HepG2 (cell line): ENCODE measurements at regions not wholly inside any gene's neighbourhood (a gene's known extent, or its start where the extent isn't known, plus 50 kb on each side); places are given as distances from the start of the nearest gene placed in this dataset.

Experiments used
- ATAC-seq: fragments of 200-7000 bp; cut with Tn5 transposase; 3 replicates; pipeline ENCODE4 v1.9.1; 2020; ENCODE audit warnings: mild to moderate bottlenecking, moderate library complexity
- BruUV-seq: library from RNA; stranded (reverse); fragments of 400-500 nt; replicated peaks from 2 replicates; lab custom pipeline; 2021; lab: Mats Ljungman, UMichigan
- CTCF ChIA-PET: fragments of 300-600 bp; formaldehyde crosslinking; extraction: SDS; loops from one replicate; lab custom pipeline; 2021; ENCODE audit warnings: low total read pairs, inconsistent platforms, low intra/inter-chr PET ratio; lab: Yijun Ruan, JAX
- POLR2A ChIA-PET: fragments of 350-600 bp; sonication (Branson Sonifier 250); formaldehyde crosslinking; loops from one replicate; lab custom pipeline; 2020; ENCODE audit warnings: antibody characterized with exemption, inconsistent platforms; lab: Yijun Ruan, JAX
- DNase-seq: peaks from one replicate; pipeline ENCODE4 v3.0.0-alpha.2; 2015; ENCODE audit warnings: low spot score
- FAIRE-seq: peaks from 3 replicates; lab custom pipeline; 2011; peaks lifted over from hg19 to GRCh38; lab: Jason Lieb, UNC
- H2AFZ ChIP-seq: one replicate; pipeline ENCODE4 v1.6.1; 2011; ENCODE audit warnings: low read length, inconsistent platforms
- H3K27ac ChIP-seq: fragments of 300-600 bp; 3 replicates; pipeline ENCODE4 v1.8.0; 2011; ENCODE audit warnings: mixed run types, mild to moderate bottlenecking, mixed read lengths, low read length, inconsistent platforms; ENCODE audit not compliant: insufficient read depth; ENCODE audit errors: extremely low read length
- H3K27me3 ChIP-seq, 2 experiments: fragments of 200-600 bp in 1 of 2; 2 replicates in 1 of 2; 3 replicates in 1 of 2; pipeline versions ENCODE4 v1.6.0 to v1.8.0; 2011; ENCODE audit warnings: low read length in 2 of 2, mild to moderate bottlenecking in 2 of 2, moderate library complexity in 2 of 2, inconsistent platforms in 1 of 2; ENCODE audit not compliant: insufficient read depth in 2 of 2, control insufficient read depth in 1 of 2
- H3K36me3 ChIP-seq, 2 experiments: fragments of 200-600 bp in 1 of 2; replicated peaks in 1 of 2; 2 replicates in 1 of 2; 3 replicates in 1 of 2; pipeline versions ENCODE4 v1.5.1 to v1.8.0; 2011; ENCODE audit warnings: low read length in 2 of 2, inconsistent platforms in 1 of 2; ENCODE audit not compliant: insufficient read depth in 2 of 2, control insufficient read depth in 1 of 2
- H3K4me1 ChIP-seq: 2 replicates; pipeline ENCODE4 v1.5.1; 2012; ENCODE audit warnings: low read length, inconsistent platforms; ENCODE audit not compliant: insufficient read depth
- H3K4me2 ChIP-seq: 2 replicates; pipeline ENCODE4 v1.6.0; 2011; ENCODE audit warnings: low read depth, low read length, inconsistent platforms
- H3K4me3 ChIP-seq, 3 experiments: fragments of 200-600 bp in 1 of 3; sonication (generic), shearing (Covaris generic) in 1 of 3; replicated peaks in 1 of 3; 2 replicates each; pipeline ENCODE4 v1.5.1; 2011 to 2016; ENCODE audit warnings: low read length in 3 of 3, inconsistent platforms in 2 of 3, low read depth in 2 of 3, mild to moderate bottlenecking in 2 of 3, control low read depth in 1 of 3, mixed read lengths in 1 of 3; ENCODE audit not compliant: insufficient read depth in 1 of 3
- H3K79me2 ChIP-seq: one replicate; pipeline ENCODE4 v1.6.1; 2011; ENCODE audit warnings: low read length, inconsistent platforms; ENCODE audit not compliant: insufficient read depth
- H3K9ac ChIP-seq: 2 replicates; pipeline ENCODE4 v1.6.0; 2011; ENCODE audit warnings: mild to moderate bottlenecking, low read depth, low read length, inconsistent platforms; ENCODE audit not compliant: insufficient read depth
- H3K9me3 ChIP-seq: 2 replicates; pipeline ENCODE4 v1.5.1; 2012; ENCODE audit warnings: mild to moderate bottlenecking, low read length
- H4K20me1 ChIP-seq: 2 replicates; pipeline ENCODE4 v1.6.0; 2011; ENCODE audit warnings: inconsistent platforms, mild to moderate bottlenecking, low read length, moderate library complexity; ENCODE audit not compliant: insufficient read depth
- ARID5B ChIP-seq: IDR thresholded peaks from 2 replicates; pipeline ENCODE4 v1.4.0; 2020; ENCODE audit warnings: mild to moderate bottlenecking, missing genetic modification reagents
- CTCF ChIP-seq: sonication (generic); formaldehyde crosslinking; IDR thresholded peaks from 2 replicates; pipeline ENCODE4 v1.5.0; 2020; ENCODE audit warnings: mild to moderate bottlenecking, missing genetic modification reagents, moderate library complexity
- HOXA3 ChIP-seq: sonication (generic); formaldehyde crosslinking; IDR thresholded peaks from 2 replicates; pipeline ENCODE4 v1.5.0; 2020; ENCODE audit warnings: missing genetic modification reagents
- JUNB ChIP-seq: sonication (generic); formaldehyde crosslinking; IDR thresholded peaks from 2 replicates; pipeline ENCODE4 v1.8.0; 2022; ENCODE audit warnings: missing genetic modification reagents, mild to moderate bottlenecking, borderline replicate concordance
- NR0B2 ChIP-seq: sonication (generic); formaldehyde crosslinking; IDR thresholded peaks from 2 replicates; pipeline ENCODE4 v1.4.0; 2020; ENCODE audit warnings: mild to moderate bottlenecking, missing genetic modification reagents
- NRL ChIP-seq: sonication (generic); formaldehyde crosslinking; IDR thresholded peaks from 2 replicates; pipeline ENCODE4 v1.5.0; 2020; ENCODE audit warnings: missing genetic modification reagents, mild to moderate bottlenecking, moderate library complexity, borderline replicate concordance
- PATZ1 ChIP-seq: sonication (generic); formaldehyde crosslinking; IDR thresholded peaks from 2 replicates; pipeline ENCODE4 v1.4.0; 2020; ENCODE audit warnings: missing genetic modification reagents
- RAD21 ChIP-seq: fragments of 450-650 bp; formaldehyde crosslinking; IDR thresholded peaks from 2 replicates; pipeline ENCODE4 v1.5.0; 2020; ENCODE audit warnings: mild to moderate bottlenecking
- SALL1 ChIP-seq: sonication (generic); formaldehyde crosslinking; IDR thresholded peaks from 2 replicates; pipeline ENCODE4 v1.8.0; 2022; ENCODE audit warnings: mild to moderate bottlenecking, missing genetic modification reagents
- SMC3 ChIP-seq: IDR thresholded peaks from 2 replicates; pipeline ENCODE4 v1.6.1; 2011; ENCODE audit warnings: low read length, improper control_type of control experiment
- STAG1 ChIP-seq: sonication (generic); formaldehyde crosslinking; IDR thresholded peaks from 2 replicates; pipeline ENCODE4 v1.4.0; 2020; ENCODE audit warnings: missing genetic modification reagents
- ZBTB21 ChIP-seq: sonication (generic); formaldehyde crosslinking; IDR thresholded peaks from 2 replicates; pipeline ENCODE4 v1.4.0; 2020; ENCODE audit warnings: missing genetic modification reagents
- ZNF264 ChIP-seq: sonication (generic); formaldehyde crosslinking; IDR thresholded peaks from 2 replicates; pipeline ENCODE4 v1.4.0; 2020; ENCODE audit warnings: missing genetic modification reagents
- ZNF282 ChIP-seq: fragments of 450-650 bp; IDR thresholded peaks from 2 replicates; pipeline ENCODE4 v1.6.1; 2018; ENCODE audit not compliant: partially characterized antibody
- ZNF335 ChIP-seq: sonication (generic); formaldehyde crosslinking; IDR thresholded peaks from 2 replicates; pipeline ENCODE4 v1.4.0; 2020; ENCODE audit warnings: missing genetic modification reagents
- WGBS: methylation state at CpG from one replicate; pipeline ENCODE4 v1.1.6; 2017; ENCODE audit warnings: low lambda C conversion rate; 5-methylcytosine and 5-hydroxymethylcytosine counted together
- in situ Hi-C: cut with HindIII; loops from 2 replicates; pipeline ENCODE4 v1.10.0; 2017; ENCODE audit warnings: low pct_unique_long_range_greater_than_20kb; ENCODE audit not compliant: extremely low pct_ligation_motif_present
- intact Hi-C: fragments of 100-400 bp; cut with micrococcal nuclease; formaldehyde crosslinking; loops from one replicate; pipeline ENCODE4 v1.10.0; 2022; ENCODE audit not compliant: unreplicated experiment

GRCh38 chr9:19925674-19926503 lies 137.1 kb upstream of the SLC24A2 start:
- no peak overlapping the region for H3K4me3 ChIP-seq
- no peaks in the 10 kb centered on the region for H4K20me1 ChIP-seq
- no peak overlapping the region for H3K27ac ChIP-seq
- H3K36me3 ChIP-seq: no peaks in the 10 kb centered on the region
- H3K27me3 ChIP-seq: peaks cover 1 to 15% of the 10 kb centered on the region in 2 experiments; a peak in 3 of 5 replicates
- FAIRE-seq (peak; percentile 87), DNase-seq (peak; percentile 55), ATAC-seq (peak; percentile 98)
- H3K79me2 ChIP-seq: no peaks in the 10 kb centered on the region
- H3K9ac ChIP-seq: no peak overlapping the region
- CTCF ChIA-PET: interaction anchor here (0.9 to 1.5 kb wide), 3 partner anchors 1014 to 1188 kb away, joined by 3 to 20 read pairs (median 3); no protein-coding TSS in a partner anchor
- no peaks in the 10 kb centered on the region for H3K4me1 ChIP-seq
- H2AFZ ChIP-seq: no peak overlapping the region
- 11% methylated on average over 18 of the region's 20 CpGs for WGBS
- intact Hi-C loops (loop anchor here (1.0 to 5.0 kb wide), 7 partner anchors 266 to 1185 kb away; partner anchors contain the start of gene MLLT3), in situ Hi-C loops (loop anchor here (5.0 to 25.0 kb wide), 4 partner anchors 441 to 1186 kb away; no protein-coding TSS in a partner anchor)
- no peaks in the 10 kb centered on the region for H3K9me3 ChIP-seq
- H3K4me2 ChIP-seq: peak overlapping the region; percentile 68
- POLR2A ChIA-PET: no interaction called here
- no TSS peak for BruUV-seq
- TF ChIP-seq SMC3: peak; percentile 93
- TF ChIP-seq NRL: no peak
- TF ChIP-seq JUNB: no peak
- peak; percentile 27; the same call in 1 of the 2 replicates for TF ChIP-seq HOXA3 (CRISPR knock-in tag)
- TF ChIP-seq ARID5B (CRISPR knock-in tag): 0 out of 2 replicates have a peak, but pooled peaks have one; percentile 33
- no peak for TF ChIP-seq ZNF335 (CRISPR knock-in tag)
- TF ChIP-seq ZNF264: no peak
- peak; percentile 86 for TF ChIP-seq RAD21
- no peak for TF ChIP-seq NR0B2 (CRISPR knock-in tag)
- TF ChIP-seq PATZ1 (CRISPR knock-in tag): 0 out of 2 replicates have a peak, but pooled peaks have one; percentile 15
- TF ChIP-seq ZNF282: no peak
- TF ChIP-seq SALL1 (CRISPR knock-in tag): peak; percentile 22; the same call in 1 of the 2 replicates
- TF ChIP-seq STAG1: peak; percentile 96
- peak; percentile 96 for TF ChIP-seq CTCF (CRISPR knock-in tag)
- no peak for TF ChIP-seq ZBTB21 (CRISPR knock-in tag)
